Peyer's patch (tissue), 4 donors: ENCODE measurements at regions not wholly inside any gene's neighbourhood (a gene's known extent, or its start where the extent isn't known, plus 50 kb on each side); places are given as distances from the start of the nearest gene placed in this dataset.
"Not testable (repeated sequence)": the region's sequence is repeated elsewhere in the genome, so short reads cannot be mapped to it uniquely, and the experiment has no call there.

ENCODE experiments used
- DNase-seq, 3 donors: peaks; one replicate each; pipeline ENCODE4 v3.0.0-alpha.2; 2017 to 2019
- H3K27ac ChIP-seq, 4 donors: fragments of 200-600 bp; sonication (generic); one replicate each; pipeline ENCODE4 v1.5.1; 2016 to 2019
- H3K27me3 ChIP-seq, 2 donors: fragments of 200-600 bp; sonication (generic); one replicate each; pipeline ENCODE4 v1.5.1; 2019
- H3K36me3 ChIP-seq, 3 donors: fragments of 200-600 bp; sonication (generic); one replicate each; pipeline ENCODE4 v1.5.1; 2016 to 2019
- H3K4me1 ChIP-seq, 4 donors: fragments of 200-600 bp; sonication (generic); one replicate each; pipeline ENCODE4 v1.5.1; 2016 to 2019
- H3K4me3 ChIP-seq, 4 donors: fragments of 200-600 bp; sonication (generic); 1 replicate in 3 of 4; 2 replicates in 1 of 4; pipeline ENCODE4 v1.5.1; 2016 to 2019; ENCODE audit warnings: mild to moderate bottlenecking in 1 of 4
- H3K9me3 ChIP-seq, 4 donors: fragments of 200-600 bp; sonication (generic); one replicate each; pipeline ENCODE4 v1.5.1; 2016 to 2019; ENCODE audit warnings: mild to moderate bottlenecking in 1 of 4
- CTCF ChIP-seq, 6 experiments: fragments of 450-650 bp in 4 of 6; fragments of 200-600 bp in 2 of 6; sonication (generic) in 1 of 6; IDR thresholded peaks; one replicate each; pipeline ENCODE4 v1.5.1; 2017 to 2019; ENCODE audit warnings: antibody characterized with exemption in 6 of 6, mild to moderate bottlenecking in 3 of 6, moderate library complexity in 1 of 6
- POLR2A ChIP-seq, 2 donors: fragments of 450-650 bp; IDR thresholded peaks; one replicate each; pipeline ENCODE4 v1.5.1; 2017; ENCODE audit warnings: antibody characterized with exemption in 2 of 2, mild to moderate bottlenecking in 2 of 2, moderate library complexity in 2 of 2

- Histone ChIP-seq H3K4me3 (no peak overlapping the region), H3K36me3 (no peaks in the 10 kb centered on the region), H3K27ac (no peak overlapping the region), H3K4me1 (no peaks in the 10 kb centered on the region), H3K27me3 (no peaks in the 10 kb centered on the region), H3K9me3 (peaks cover 0 to 80% (median 17%) of the 10 kb centered on the region in 4 donors)
- TF ChIP-seq POLR2A (IDR thresholded peaks at IDR 0.05), result no peak
- TF ChIP-seq CTCF (IDR thresholded peaks at IDR 0.05), result no peak
- DNase-seq, result no peak
Observed at GRCh38 chr9:40927260-40927631, 201.2 kb downstream of the FOXD4L6 start.

GRCh38 chr9:40926404-40927259 lies 201.8 kb downstream of the FOXD4L6 start:
- TF ChIP-seq POLR2A (IDR thresholded peaks at IDR 0.05) (no peak), CTCF (IDR thresholded peaks at IDR 0.05) (no peak)
- Histone ChIP-seq H3K4me1 (no peaks in the 10 kb centered on the region), H3K27ac (no peak overlapping the region), H3K36me3 (no peaks in the 10 kb centered on the region), H3K9me3 (peaks cover 0 to 84% (median 17%) of the 10 kb centered on the region in 4 donors), H3K4me3 (no peak overlapping the region), H3K27me3 (no peaks in the 10 kb centered on the region)
- no peak for DNase-seq

- H3K27ac ChIP-seq, result no peak overlapping the region
- no peak for TF ChIP-seq POLR2A (IDR thresholded peaks at IDR 0.05)
- TF ChIP-seq CTCF (IDR thresholded peaks at IDR 0.05), result no peak
- no peaks in the 10 kb centered on the region for H3K4me1 ChIP-seq
- DNase-seq, result no peak
- H3K27me3 ChIP-seq, result no peaks in the 10 kb centered on the region
- H3K9me3 ChIP-seq, result peaks cover 0 to 74% (median 17%) of the 10 kb centered on the region in 4 donors
- H3K36me3 ChIP-seq, result no peaks in the 10 kb centered on the region
- H3K4me3 ChIP-seq, result no peak overlapping the region
Observed at GRCh38 chr9:40925149-40925548, 203.3 kb downstream of the FOXD4L6 start.

- H3K36me3 ChIP-seq, H3K27ac ChIP-seq, H3K27me3 ChIP-seq, DNase-seq, H3K4me1 ChIP-seq, H3K4me3 ChIP-seq: not testable (repeated sequence)
- H3K9me3 ChIP-seq, result peaks cover 0 to 67% (median 23%) of the 10 kb centered on the region in 4 donors
Observed at GRCh38 chr9:40916399-40916783, 212.1 kb downstream of the FOXD4L6 start.

- not testable (repeated sequence) for H3K4me3 ChIP-seq, H3K27ac ChIP-seq, H3K36me3 ChIP-seq, DNase-seq, H3K4me1 ChIP-seq, H3K27me3 ChIP-seq
- peaks cover 0 to 73% (median 26%) of the 10 kb centered on the region in 4 donors for H3K9me3 ChIP-seq
Observed at GRCh38 chr9:40915660-40916398, 212.7 kb downstream of the FOXD4L6 start.

GRCh38 chr9:40914772-40915659 lies 213.5 kb downstream of the FOXD4L6 start:
- H3K4me3 ChIP-seq, result no peak overlapping the region
- peaks cover 0 to 79% (median 30%) of the 10 kb centered on the region in 4 donors for H3K9me3 ChIP-seq
- no peak overlapping the region for H3K27ac ChIP-seq
- H3K4me1 ChIP-seq, result no peaks in the 10 kb centered on the region
- TF ChIP-seq POLR2A (IDR thresholded peaks at IDR 0.05) (no peak), CTCF (IDR thresholded peaks at IDR 0.05) (no peak)
- no peaks in the 10 kb centered on the region for H3K36me3 ChIP-seq
- no peak for DNase-seq
- H3K27me3 ChIP-seq, result no peaks in the 10 kb centered on the region
